ENCODE measurements at regions not wholly inside any gene's neighbourhood (a gene's known extent, or its start where the extent isn't known, plus 50 kb on each side); places are given as distances from the start of the nearest gene placed in this dataset.

GRCh38 chr4:138941037-138941436, 74.5 kb upstream of the NOCT start:
- Histone ChIP-seq H3K4me3 (ENCODE audit: low read length, poor library complexity, severe bottlenecking) (no peak overlapping the region), H2AFZ (ENCODE audit: low read length) (no peak overlapping the region), H3K9me3 (ENCODE audit: insufficient read depth, low read depth, low read length) (no peaks in the 10 kb centered on the region), H3K4me1 (ENCODE audit: insufficient read depth, low read length, poor library complexity, severe bottlenecking) (no peaks in the 10 kb centered on the region), H3F3A (ENCODE audit: low read depth) (no peaks in the 10 kb centered on the region), H3K9me2 (replicated peaks; ENCODE audit: low read depth, low read length) (no peaks in the 10 kb centered on the region), H3K9ac (ENCODE audit: low read depth, low read length, poor library complexity, severe bottlenecking) (no peak overlapping the region), H3K4me2 (ENCODE audit: low read depth, low read length, poor library complexity, severe bottlenecking) (no peak overlapping the region), H3K27me3 (ENCODE audit: insufficient read depth, low read length, poor library complexity, severe bottlenecking) (no peaks in the 10 kb centered on the region), H4K20me1 (ENCODE audit: insufficient read depth, low read length, poor library complexity, severe bottlenecking) (no peaks in the 10 kb centered on the region), H3K79me2 (ENCODE audit: insufficient read depth, low read length) (no peaks in the 10 kb centered on the region), H3K36me3 (ENCODE audit: insufficient read depth, low read length) (no peaks in the 10 kb centered on the region)
- no peak for TF ChIP-seq EZH2phosphoT487 (IDR thresholded peaks at IDR 0.05; ENCODE audit: borderline replicate concordance)
- TF ChIP-seq CTCF (conservative IDR thresholded peaks at IDR 0.05; ENCODE audit: low read length) = no peak

DNA sequence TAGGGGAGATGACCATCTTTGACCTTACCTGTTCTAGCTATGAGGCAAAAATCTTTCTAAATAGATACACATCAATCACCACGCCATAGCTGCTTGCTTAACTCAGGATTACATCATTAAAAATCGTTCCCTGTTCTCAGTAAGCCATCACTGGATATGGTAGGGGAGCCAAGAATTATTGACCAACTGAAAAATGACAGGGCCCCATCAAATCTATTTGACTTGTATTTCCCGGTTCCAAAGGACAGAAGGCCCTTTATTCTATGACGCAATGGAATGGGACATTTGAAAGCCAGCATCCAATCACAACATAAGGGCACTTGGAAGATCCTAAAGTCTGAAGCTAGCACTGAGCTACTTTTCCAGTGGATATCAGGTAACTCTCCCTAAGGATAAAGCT, 75.6 kb upstream of the NOCT start:
- H3K4me1 ChIP-seq (ENCODE audit: insufficient read depth, low read length, poor library complexity, severe bottlenecking) = no peaks in the 10 kb centered on the region
- no peak overlapping the region for H3K4me3 ChIP-seq (ENCODE audit: low read length, poor library complexity, severe bottlenecking)
- no peaks in the 10 kb centered on the region for H3K9me3 ChIP-seq (ENCODE audit: insufficient read depth, low read depth, low read length)
- TF ChIP-seq CTCF (conservative IDR thresholded peaks at IDR 0.05; ENCODE audit: low read length) (no peak), EZH2phosphoT487 (IDR thresholded peaks at IDR 0.05; ENCODE audit: borderline replicate concordance) (no peak)
- no peaks in the 10 kb centered on the region for H3K36me3 ChIP-seq (ENCODE audit: insufficient read depth, low read length)
- H4K20me1 ChIP-seq (ENCODE audit: insufficient read depth, low read length, poor library complexity, severe bottlenecking) = no peaks in the 10 kb centered on the region
- H3K9ac ChIP-seq (ENCODE audit: low read depth, low read length, poor library complexity, severe bottlenecking) = no peak overlapping the region
- H3K27me3 ChIP-seq (ENCODE audit: insufficient read depth, low read length, poor library complexity, severe bottlenecking) = no peaks in the 10 kb centered on the region
- H3K4me2 ChIP-seq (ENCODE audit: low read depth, low read length, poor library complexity, severe bottlenecking) = no peak overlapping the region
- H3K9me2 ChIP-seq (replicated peaks; ENCODE audit: low read depth, low read length) = no peaks in the 10 kb centered on the region
- no peak overlapping the region for H2AFZ ChIP-seq (ENCODE audit: low read length)
- H3K79me2 ChIP-seq (ENCODE audit: insufficient read depth, low read length) = no peaks in the 10 kb centered on the region
- no peaks in the 10 kb centered on the region for H3F3A ChIP-seq (ENCODE audit: low read depth)

DNA sequence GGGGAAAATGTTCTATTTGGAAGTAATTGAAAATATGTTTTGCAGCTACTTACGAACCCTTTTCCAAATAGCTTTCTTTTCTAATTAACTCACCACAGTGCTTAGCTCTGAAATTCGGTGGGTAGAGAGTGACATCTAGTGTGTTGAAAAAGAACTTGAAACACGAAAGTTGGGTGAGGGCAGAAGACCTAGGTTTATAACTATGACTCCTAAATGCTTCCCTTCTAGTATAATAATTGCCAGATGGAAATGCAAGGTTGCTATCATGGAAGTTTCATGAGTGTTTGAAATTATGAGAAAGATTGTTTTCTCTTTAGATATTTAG, 77.3 kb upstream of the NOCT start:
- H3K4me3 ChIP-seq (ENCODE audit: low read length, poor library complexity, severe bottlenecking) = peak overlapping the region; percentile 10
- H3K4me2 ChIP-seq (ENCODE audit: low read depth, low read length, poor library complexity, severe bottlenecking) = peak overlapping the region; percentile 46
- H3K9ac ChIP-seq (ENCODE audit: low read depth, low read length, poor library complexity, severe bottlenecking) = peak overlapping the region; percentile 1
- H2AFZ ChIP-seq (ENCODE audit: low read length) = peak overlapping the region; percentile 87
- no peaks in the 10 kb centered on the region for H3F3A ChIP-seq (ENCODE audit: low read depth)
- TF ChIP-seq EZH2phosphoT487 (IDR thresholded peaks at IDR 0.05; ENCODE audit: borderline replicate concordance) (no peak), CTCF (conservative IDR thresholded peaks at IDR 0.05; ENCODE audit: low read length) (peak; percentile 73)
- H3K27me3 ChIP-seq (ENCODE audit: insufficient read depth, low read length, poor library complexity, severe bottlenecking) = no peaks in the 10 kb centered on the region
- H4K20me1 ChIP-seq (ENCODE audit: insufficient read depth, low read length, poor library complexity, severe bottlenecking) = no peaks in the 10 kb centered on the region
- H3K79me2 ChIP-seq (ENCODE audit: insufficient read depth, low read length) = no peaks in the 10 kb centered on the region
- no peaks in the 10 kb centered on the region for H3K36me3 ChIP-seq (ENCODE audit: insufficient read depth, low read length)
- no peaks in the 10 kb centered on the region for H3K4me1 ChIP-seq (ENCODE audit: insufficient read depth, low read length, poor library complexity, severe bottlenecking)
- no peaks in the 10 kb centered on the region for H3K9me2 ChIP-seq (replicated peaks; ENCODE audit: low read depth, low read length)
- H3K9me3 ChIP-seq (ENCODE audit: insufficient read depth, low read depth, low read length) = no peaks in the 10 kb centered on the region
